NCI-H69 (cell line): ENCODE measurements at regions not wholly inside any gene's neighbourhood (a gene's known extent, or its start where the extent isn't known, plus 50 kb on each side); places are given as distances from the start of the nearest gene placed in this dataset.

Source experiments
- DNase-seq: peaks from one replicate; lab custom pipeline; 2025; lab: John Stamatoyannopoulos, UW

GRCh38 chr11:109165035-109165434, 257.0 kb upstream of the C11orf87 start:
- DNase-seq = peak; percentile 9

GRCh38 chr11:109166441-109166840, 255.5 kb upstream of the C11orf87 start:
- no peak for DNase-seq

DNA sequence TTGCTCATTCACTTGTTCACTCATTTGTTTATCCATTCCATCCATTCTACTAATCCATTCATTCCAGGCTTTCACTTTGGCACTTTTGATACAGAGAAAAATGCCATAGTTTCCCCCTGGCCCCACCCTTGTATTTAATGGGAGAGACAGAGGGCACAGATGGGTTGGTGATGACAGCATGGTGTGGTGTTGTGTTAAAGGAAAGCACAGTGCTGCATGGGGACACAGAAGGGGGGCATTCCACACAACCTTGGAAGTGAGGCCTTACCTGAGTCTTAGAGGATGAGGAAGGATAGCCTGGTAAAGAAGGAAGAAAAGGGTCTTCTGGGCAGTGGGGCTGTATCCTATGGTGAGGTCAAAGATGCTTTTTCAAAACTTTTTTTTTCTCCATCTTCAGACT, 248.5 kb upstream of the C11orf87 start:
- DNase-seq = no peak

DNA sequence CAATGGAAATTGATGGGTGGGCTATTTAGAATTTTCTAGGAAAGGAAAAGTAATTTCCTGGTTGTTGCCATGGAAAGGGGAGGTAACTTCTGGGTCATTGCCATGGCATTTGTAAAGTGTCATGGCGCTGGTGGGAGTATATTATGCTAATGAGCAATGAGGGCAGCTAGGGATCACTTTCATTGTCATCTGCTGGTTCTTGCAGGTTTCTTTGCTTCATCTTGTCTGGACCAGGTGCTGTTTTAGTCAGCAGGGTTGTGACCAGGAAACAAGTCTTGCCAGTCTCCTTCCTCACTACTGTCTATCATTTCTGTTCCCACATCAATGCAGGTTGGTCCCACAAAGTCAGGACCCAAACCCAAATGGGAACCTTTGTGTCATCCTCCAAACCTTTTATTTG, 237.6 kb upstream of the C11orf87 start:
- DNase-seq = no peak

DNA sequence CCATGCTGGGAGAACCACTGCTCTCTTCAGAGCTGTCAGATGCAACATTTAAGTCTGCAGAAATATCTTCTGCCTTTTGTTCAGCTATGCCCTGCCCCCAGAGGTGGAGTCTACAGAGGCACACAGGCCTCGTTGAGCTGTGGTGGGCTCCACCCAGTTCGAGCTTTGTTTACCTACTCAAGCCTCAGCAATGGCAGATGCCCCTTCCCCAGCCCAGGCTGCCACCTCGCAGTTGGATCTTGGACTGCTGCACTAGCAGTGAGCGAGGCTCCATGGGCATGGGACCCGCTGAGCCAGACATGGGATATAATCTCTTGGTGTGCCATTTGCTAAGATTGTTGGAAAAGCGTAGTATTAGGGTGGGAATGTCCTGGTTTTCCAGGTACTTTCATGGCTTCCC, 229.1 kb upstream of the C11orf87 start:
- no peak for DNase-seq

DNA sequence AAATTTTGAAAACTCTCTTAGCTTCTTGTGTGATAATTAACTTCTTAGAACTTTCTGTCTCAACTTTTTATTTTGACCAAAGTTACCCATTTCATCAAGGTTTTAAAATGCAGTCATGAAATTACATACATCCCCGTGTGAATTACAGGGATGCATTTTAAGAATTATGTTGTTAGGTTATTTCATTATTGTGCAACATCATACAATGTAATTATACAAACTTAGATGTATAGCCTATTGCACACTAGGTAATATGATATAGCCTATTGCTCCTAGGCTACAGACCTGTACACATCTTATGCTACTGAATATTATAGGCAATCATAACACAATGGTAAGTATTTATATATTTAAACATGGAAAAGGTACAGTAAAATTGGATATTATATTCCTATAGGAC, 228.1 kb upstream of the C11orf87 start:
- no peak for DNase-seq

DNA sequence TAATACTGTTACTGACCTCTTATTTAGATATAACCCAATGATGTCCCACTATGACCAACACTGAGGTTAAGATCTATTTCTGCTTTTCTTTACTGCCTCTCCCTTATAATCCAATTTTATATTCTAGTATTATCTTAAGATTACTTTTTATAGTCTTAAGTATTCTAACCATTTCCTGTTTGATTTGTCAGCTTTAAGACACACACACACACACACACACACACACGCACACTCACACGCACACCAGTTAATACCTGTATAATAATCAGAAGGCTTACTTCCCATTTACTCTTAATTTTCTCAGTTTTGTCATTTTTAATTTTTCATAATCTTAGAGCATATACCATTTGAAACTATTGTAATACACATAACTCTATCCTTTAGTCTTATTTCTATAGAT, 226.0 kb upstream of the C11orf87 start:
- no peak for DNase-seq

DNA sequence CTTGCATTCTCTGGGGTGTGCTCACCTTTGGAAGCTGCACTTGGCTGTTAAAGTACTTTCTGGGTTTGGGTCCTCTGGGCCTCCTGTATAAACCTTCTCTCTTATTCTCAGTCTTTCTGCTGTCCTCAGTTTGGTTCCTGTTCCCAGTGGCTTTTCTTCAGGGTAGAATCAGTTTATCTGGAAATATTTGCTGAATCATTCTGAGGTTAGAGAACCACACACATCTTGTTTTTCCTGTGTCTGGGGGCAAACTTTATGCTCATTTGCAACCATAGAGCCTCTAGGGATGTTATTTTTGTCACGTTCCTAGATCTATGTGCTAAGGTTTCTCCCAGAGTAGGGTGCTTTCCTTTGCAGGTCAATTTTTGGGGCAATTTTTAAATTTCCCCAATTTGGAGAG, 224.3 kb upstream of the C11orf87 start:
- DNase-seq = no peak

DNA sequence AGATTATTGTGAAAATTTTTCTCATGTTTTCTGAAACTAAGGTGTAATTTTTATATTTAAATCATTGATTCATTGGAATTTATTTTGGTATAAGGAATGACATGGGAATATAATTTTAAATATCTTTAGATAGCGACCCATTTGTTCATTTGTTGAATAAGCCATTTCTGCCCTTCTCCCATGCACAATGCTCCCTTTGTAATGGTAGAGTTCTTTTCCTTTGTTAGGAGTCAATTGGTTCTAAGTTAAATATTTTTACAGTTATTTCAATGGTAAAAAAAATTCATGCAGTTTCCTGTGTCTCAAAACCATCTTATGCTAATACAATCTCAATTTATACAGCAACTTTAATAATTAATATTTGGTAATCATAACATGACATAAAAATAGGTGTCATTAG, 218.8 kb upstream of the C11orf87 start:
- no peak for DNase-seq

- no peak for DNase-seq
Measured at GRCh38 chr11:109205312-109205711, 216.7 kb upstream of the C11orf87 start.

DNA sequence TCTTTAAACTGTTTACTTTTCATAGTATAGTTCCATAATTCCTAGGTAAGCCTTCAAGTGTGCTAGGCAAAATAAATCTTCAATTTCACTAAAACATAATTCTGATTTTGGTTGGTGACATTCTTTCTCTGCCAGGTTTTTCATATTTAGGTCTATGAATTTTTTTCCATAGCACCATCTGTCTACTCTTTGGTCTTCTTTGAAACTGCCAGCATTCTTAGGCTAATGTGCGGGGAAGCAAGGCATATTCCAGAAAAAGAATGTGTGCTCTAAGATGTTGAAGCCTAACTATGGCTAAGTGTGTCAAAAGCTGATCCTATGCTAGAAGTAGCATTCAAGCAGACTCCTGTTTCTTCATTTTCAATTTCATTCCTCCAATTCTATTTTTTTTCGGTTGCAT, 213.9 kb upstream of the C11orf87 start:
- DNase-seq = no peak

DNA sequence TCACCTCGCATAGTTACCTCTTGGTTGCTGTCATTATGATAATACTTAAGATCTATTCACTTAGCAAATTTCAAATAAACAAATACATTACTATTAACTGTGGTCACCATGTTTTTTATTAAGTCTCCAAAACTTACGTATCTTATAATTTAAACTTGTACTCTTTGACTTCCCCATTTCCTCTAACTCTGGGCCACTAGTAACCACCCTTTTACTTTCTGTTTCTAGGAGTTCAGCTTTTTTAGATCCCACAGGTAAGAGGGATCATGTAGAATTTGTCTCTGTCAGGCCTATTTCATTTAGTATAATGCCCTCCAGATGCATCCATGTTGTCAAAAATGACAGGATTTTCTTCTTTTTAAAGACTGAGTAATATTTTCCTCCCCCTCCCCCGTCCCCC, 212.4 kb upstream of the C11orf87 start:
- no peak for DNase-seq

DNA sequence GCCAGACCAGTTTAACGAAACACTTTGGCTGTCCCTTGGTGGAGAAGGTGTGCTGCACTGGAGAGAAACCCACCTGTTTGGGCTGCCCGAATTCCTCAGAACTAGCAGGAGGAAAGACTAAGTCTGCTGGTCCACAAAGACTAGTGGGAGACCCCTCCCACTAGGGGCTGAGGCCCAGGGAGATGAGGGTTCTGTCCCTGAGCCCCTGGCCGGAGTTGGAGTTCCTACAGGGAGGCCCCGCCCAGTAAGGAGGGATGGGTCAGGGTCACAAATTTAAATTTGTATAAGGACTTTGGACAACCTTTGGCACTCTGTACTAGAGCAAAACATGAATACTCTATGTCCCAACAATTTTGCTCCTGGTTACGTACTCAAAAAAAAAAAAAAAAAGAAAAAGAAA, 200.8 kb upstream of the C11orf87 start:
- no peak for DNase-seq

GRCh38 chr11:109222761-109223160, 199.2 kb upstream of the C11orf87 start:
- DNase-seq = peak; percentile 52

DNA sequence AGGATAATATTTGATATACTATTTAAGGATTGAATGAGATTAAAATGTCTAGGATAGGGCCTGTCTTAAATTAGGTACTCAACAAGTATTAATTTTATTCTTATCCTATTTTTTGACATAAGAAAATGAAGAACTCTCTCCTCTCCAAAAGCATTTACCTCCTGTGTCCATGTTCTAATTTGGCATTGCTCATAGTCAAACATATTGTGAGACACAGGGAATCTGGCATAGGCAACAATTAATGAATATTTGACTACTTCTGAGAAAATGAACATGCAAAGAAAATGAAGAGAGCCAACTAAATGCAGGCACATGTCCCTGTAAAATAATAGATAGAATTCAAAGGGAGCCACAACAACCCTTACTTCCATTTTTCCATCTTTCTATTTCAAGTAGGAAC, 198.5 kb upstream of the C11orf87 start:
- no peak for DNase-seq

DNA sequence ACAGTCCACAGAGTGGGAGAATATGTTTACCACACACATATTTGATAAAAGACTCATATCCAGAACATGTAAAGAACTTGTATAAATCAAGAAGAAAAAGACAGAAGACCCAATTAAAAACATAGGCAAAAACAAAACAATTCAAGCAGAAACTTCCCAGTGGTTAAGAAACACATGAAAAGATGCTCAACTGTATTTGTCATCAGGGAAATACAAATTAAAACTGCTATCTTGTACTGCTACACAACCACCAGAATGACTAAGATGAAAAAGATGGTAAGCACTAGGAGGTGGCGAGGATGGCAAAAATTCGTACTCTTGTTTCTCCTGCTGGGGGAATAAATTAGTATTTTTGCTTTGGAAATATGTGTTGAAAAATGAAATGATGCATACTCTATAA, 192.3 kb upstream of the C11orf87 start:
- DNase-seq = no peak

DNA sequence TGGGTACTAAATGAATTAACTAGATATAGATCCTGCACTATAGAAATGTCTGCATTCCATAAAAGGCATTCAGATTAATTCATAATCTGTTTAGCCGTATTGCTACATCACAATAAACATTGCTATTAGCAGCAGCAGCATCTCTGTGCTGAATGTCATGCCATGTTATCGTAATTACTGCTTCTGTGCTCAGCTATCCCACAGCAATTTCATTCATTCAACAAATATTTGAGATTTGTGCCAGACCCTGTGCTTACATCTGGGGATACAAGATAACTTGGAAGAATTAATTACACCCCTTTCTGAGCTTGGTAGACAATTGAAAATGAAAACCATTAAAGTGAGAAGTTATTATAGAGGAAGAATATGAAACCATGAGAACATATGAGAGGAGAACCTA, 185.8 kb upstream of the C11orf87 start:
- DNase-seq = no peak

GRCh38 chr11:109236696-109237095, 185.3 kb upstream of the C11orf87 start:
- no peak for DNase-seq

GRCh38 chr11:109237636-109238035, 184.4 kb upstream of the C11orf87 start:
- DNase-seq = no peak

DNA sequence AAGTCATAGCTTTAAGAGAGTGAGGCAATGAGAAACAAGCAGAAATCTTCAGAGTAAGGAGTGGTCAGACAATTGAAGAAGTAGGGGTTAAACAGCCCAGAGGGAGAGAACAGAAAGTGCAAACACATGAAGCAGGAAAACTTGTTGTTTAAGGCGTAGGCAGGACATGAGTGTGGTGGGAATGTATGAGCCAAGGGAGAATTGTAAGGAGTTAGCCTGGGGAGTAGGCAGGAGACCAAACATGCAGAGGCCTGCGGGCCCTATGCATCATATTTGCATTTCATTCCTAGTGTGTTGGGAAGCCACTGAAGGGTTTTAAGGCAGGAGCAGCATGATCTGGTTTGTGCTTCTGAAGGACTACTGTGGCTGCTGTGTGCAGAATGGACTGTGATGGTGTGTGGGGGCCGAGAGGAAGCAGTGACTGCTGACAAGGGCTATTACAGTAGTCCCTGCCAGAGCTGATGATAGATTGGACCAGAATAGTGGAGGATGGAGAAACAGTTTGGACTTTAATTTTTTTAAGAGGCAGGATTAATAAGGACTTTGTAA, 179.9 kb upstream of the C11orf87 start:
- no peak for DNase-seq

- DNase-seq = no peak
Measured at GRCh38 chr11:109247071-109247470, 174.9 kb upstream of the C11orf87 start.

DNA sequence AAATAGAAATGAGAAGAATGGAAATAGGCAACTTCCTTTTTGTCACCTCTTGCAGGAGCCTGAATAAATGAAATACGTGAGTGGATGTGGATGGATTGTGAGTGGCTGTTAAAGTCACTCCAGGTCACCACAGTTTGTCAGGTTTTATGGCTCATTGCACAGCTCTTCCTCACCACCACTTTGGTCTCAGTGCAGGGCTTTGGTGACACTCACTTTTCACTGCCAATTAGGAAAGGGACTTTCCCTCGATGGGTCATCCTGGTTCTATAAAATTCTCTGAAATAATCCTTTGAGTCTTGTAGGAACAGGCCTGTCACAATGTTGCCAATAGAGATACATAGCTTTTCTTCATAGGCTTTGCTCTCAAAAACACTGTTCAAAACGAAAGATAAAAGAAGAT, 172.4 kb upstream of the C11orf87 start:
- DNase-seq = no peak

- DNase-seq = no peak
Measured at GRCh38 chr11:109251230-109251629, 170.8 kb upstream of the C11orf87 start.

GRCh38 chr11:109264128-109264527, 157.9 kb upstream of the C11orf87 start:
- DNase-seq = peak; percentile 38
